ENCODE measurements at regions not wholly inside any gene's neighbourhood (a gene's known extent, or its start where the extent isn't known, plus 50 kb on each side); places are given as distances from the start of the nearest gene placed in this dataset.

DNA sequence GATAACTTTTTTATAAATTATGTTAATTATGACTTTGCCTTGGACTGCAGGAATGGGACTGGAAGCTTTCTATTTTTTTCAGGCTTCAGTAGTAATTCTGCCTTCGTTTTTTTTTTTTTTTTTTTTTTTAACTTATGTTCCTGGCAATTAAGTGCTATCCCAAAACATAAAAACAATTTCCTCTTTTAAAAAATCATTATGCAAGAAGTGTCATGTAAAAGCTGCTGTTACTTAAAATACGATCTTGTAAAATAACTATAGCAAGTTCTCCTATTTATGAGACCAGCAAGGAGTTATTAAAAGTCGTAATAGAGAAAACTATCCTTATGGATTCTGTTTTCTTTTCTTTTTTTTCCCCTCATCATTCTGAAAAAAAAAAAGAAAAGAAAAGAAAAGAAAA is 106.6 kb upstream of the FOXN2 start:
- DNase-seq (ENCODE audit: low read depth in 1 of 2, low spot score in 1 of 2) = no peak
- no peak for TF ChIP-seq JUND (IDR thresholded peaks at IDR 0.05; ENCODE audit: low read depth)
- in situ Hi-C loops (cut with HindIII; ENCODE audit: low pct_unique_long_range_greater_than_20kb, low sequenced_read_pairs) = no loop called here

DNA sequence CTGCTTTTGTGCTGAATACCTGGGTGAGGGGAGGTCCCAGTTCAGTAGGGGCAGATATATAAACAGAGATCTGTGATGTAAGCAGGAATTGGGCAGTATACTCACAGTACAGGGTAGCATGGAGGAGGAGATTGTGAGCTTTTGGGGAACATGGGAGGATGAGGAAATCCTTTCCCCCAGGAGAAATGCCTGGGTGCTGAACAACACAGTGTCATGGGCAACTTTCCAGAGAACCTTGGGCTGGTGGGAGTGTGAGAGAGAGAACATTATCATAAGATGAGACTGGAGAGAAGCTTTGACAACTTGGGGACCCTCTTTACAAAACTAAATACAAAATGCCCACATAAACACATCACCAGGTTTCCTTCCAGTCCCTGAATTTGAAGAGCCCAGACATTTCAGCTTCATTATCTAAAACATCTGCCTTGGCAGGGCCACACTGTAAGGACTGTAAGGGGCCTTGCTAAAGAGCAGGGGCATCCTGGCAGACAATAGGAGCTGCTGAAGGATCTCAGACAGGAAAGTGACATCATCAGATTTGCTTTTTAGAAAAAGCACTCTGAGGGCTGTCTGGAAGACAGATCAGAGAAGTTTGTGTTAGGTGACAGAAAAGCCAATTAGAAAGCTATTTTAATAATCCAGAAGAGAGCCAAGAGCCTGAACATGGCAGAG is 105.1 kb upstream of the FOXN2 start:
- TF ChIP-seq JUND (IDR thresholded peaks at IDR 0.05; ENCODE audit: low read depth) = no peak
- DNase-seq (ENCODE audit: low read depth in 1 of 2, low spot score in 1 of 2) = no peak
- in situ Hi-C loops (cut with HindIII; ENCODE audit: low pct_unique_long_range_greater_than_20kb, low sequenced_read_pairs) = no loop called here

DNA sequence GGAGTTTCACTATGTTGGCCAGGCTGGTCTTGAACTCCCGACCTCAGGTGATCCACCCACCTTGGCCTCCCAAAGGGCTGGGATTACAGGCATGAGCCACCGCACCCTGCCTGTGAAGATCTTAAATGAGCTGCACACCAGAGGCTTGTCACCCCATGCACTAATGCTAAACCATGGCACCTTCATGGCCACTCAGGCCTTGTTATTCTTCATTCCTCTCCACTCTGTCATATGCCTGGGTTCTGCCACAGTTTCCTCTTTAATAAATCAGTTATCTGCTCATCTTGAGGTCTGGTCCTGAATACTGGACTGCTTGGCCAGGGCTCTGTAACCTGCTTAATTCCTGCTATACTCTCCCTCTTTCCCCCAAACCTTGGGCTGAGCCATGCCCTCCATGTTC is 104.3 kb upstream of the FOXN2 start:
- in situ Hi-C loops (cut with HindIII; ENCODE audit: low pct_unique_long_range_greater_than_20kb, low sequenced_read_pairs) = no loop called here
- DNase-seq (ENCODE audit: low read depth in 1 of 2, low spot score in 1 of 2) = no peak
- TF ChIP-seq JUND (IDR thresholded peaks at IDR 0.05; ENCODE audit: low read depth) = no peak

DNA sequence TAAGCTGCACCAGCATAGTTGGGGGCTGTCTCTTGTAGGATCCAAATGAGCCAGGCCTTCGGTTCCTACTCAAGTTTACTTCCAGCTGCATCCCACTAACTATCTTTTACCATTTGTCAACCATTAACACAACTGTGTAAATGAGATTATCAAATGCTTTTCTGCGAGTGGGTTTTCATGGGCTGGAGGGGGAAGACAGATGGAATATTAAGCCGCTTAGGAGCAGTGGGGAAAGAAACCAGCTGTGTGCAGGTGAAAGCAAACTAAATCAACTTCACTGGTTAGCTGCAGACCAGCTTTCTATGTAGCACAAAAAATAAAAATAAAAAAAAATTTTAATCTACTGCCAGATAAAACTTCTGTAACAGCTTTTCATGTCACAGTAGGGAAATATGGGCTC is 100.8 kb upstream of the FOXN2 start:
- DNase-seq (ENCODE audit: low read depth in 1 of 2, low spot score in 1 of 2) = no peak
- TF ChIP-seq JUND (IDR thresholded peaks at IDR 0.05; ENCODE audit: low read depth) = no peak
- in situ Hi-C loops (cut with HindIII; ENCODE audit: low pct_unique_long_range_greater_than_20kb, low sequenced_read_pairs) = no loop called here

DNA sequence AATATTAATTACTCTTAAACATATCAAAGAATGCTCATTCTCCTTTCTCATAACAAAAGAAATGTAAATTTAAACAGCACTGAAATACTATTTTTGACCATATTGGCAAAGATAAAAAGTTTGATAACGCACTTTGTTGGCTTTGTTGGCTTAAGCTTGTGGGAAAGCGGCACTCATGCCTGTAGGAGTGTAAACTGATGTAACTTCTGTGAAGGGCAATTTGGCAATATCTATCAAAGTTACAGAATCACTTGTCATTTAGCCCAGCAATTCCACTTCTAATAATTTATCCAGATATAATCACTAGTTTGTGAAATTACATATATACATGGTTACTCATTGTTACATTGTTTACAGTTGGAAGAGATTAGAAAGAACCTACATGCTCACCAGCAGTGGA is 96.3 kb upstream of the FOXN2 start:
- no peak for DNase-seq (ENCODE audit: low read depth in 1 of 2, low spot score in 1 of 2)
- no peak for TF ChIP-seq JUND (IDR thresholded peaks at IDR 0.05; ENCODE audit: low read depth)
- in situ Hi-C loops (cut with HindIII; ENCODE audit: low pct_unique_long_range_greater_than_20kb, low sequenced_read_pairs) = no loop called here

DNA sequence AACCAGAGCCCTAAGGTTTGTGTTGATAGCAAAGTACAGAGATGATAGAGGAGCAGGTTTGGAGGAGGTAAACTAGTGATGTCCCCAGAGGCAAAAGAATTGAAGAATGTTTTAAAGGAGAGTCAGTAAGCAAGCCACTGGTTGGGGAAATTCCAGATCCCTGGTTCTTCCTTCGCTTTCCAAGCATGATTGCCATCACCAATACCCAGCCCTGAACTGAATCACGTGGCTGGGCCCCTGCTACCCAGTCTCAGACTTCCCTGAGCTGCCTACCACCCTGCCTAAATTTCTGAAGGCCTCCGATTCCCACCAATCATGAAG is 95.3 kb upstream of the FOXN2 start:
- DNase-seq (ENCODE audit: low read depth in 1 of 2, low spot score in 1 of 2) = no peak
- in situ Hi-C loops (cut with HindIII; ENCODE audit: low pct_unique_long_range_greater_than_20kb, low sequenced_read_pairs) = no loop called here
- no peak for TF ChIP-seq JUND (IDR thresholded peaks at IDR 0.05; ENCODE audit: low read depth)

DNA sequence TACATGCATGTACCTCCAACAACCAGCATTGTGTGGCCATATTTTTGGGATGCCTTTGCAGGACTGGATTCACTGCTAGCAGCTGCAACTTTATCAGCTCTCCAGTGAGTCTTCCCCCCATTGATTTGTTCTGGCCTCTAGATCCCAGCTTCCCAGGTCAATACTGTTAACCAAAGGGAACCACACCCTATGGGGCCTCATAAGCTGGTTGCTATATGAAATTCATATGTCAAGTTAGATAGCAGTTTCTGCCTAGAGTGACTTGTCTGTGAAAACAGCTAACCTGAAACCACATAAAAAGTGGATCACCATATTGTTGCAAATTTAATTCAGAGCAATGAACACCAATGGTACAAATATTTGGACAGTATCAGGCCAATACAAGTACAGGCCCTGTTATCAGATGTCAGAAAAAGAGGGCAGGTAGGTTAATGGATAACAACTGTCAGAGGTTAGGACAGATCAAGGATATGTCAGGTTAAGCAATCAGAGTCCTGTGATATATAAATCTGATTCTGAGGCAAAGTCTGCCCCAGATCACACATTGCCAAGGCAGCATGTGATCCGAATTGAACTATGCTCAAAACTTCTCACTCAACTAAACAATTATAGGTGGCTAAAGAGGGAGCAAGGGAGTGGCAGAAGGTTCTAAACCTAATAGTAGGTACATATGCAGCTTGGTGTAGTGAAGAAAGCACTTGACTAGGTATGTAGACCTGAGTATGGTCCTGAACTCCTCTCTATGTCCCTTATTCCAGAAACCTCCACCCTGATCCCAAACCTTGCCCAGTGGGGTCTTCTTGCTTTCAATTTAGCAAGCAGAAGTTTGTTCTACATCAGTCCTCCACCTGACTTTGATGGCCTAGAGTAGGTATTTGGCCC is 94.7 kb upstream of the FOXN2 start:
- no peak for DNase-seq (ENCODE audit: low read depth in 1 of 2, low spot score in 1 of 2)
- in situ Hi-C loops (cut with HindIII; ENCODE audit: low pct_unique_long_range_greater_than_20kb, low sequenced_read_pairs) = no loop called here
- no peak for TF ChIP-seq JUND (IDR thresholded peaks at IDR 0.05; ENCODE audit: low read depth)

DNA sequence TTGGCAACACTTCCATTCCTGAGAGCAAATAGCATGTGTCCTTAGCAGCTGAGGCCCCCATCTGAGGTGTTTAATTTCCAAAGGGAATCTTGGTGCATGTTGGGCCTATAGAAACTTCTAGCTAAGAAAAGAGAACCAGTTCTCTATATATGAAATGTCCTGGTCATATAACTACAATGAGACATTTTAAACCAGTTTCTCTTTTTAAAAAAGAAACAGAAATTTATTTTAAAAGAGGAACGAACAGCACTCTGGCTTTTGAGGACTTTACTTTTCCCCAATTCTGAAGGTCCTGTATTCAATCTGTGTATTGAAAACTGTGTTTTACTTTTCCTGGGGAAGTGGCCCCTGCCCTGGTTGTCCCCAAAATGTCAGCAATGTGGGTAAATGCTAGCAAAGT is 94.0 kb upstream of the FOXN2 start:
- DNase-seq (ENCODE audit: low read depth in 1 of 2, low spot score in 1 of 2) = no peak
- in situ Hi-C loops (cut with HindIII; ENCODE audit: low pct_unique_long_range_greater_than_20kb, low sequenced_read_pairs) = no loop called here
- no peak for TF ChIP-seq JUND (IDR thresholded peaks at IDR 0.05; ENCODE audit: low read depth)

DNA sequence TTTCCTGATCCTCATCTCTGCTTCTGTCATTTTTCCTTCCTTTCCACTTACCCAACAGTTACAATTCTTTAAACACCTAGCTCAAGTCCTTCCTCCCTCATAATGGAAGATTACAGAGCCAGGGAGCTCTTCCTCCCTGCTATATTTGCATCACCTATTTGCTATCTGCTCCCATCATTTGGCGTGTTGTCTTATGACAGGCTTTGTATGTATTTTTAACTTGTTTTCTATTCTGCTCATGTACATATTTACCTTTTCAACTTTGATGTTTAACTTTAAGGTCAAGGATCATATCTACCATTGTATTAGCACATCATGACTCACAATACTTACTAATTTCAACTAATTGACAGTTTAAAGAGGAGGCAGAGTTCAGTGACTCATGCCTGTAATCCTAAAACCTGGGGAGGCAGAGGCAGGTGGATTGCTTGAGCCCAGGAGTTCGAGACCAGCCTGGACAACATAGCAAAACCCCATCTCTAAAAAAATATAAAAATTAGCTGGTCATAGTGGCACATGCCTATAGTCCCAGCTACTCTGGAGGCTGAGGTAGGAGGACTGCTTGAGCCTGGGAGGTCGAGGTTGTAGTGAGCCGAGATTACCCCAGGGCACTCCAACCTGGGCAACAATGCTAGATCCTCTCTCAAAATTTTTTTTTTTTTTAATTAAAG is 92.5 kb upstream of the FOXN2 start:
- DNase-seq (ENCODE audit: low read depth in 1 of 2, low spot score in 1 of 2) = peak in 1 of 2 experiments; percentile 49
- in situ Hi-C loops (cut with HindIII; ENCODE audit: low pct_unique_long_range_greater_than_20kb, low sequenced_read_pairs) = no loop called here
- TF ChIP-seq JUND (IDR thresholded peaks at IDR 0.05; ENCODE audit: low read depth) = no peak

DNA sequence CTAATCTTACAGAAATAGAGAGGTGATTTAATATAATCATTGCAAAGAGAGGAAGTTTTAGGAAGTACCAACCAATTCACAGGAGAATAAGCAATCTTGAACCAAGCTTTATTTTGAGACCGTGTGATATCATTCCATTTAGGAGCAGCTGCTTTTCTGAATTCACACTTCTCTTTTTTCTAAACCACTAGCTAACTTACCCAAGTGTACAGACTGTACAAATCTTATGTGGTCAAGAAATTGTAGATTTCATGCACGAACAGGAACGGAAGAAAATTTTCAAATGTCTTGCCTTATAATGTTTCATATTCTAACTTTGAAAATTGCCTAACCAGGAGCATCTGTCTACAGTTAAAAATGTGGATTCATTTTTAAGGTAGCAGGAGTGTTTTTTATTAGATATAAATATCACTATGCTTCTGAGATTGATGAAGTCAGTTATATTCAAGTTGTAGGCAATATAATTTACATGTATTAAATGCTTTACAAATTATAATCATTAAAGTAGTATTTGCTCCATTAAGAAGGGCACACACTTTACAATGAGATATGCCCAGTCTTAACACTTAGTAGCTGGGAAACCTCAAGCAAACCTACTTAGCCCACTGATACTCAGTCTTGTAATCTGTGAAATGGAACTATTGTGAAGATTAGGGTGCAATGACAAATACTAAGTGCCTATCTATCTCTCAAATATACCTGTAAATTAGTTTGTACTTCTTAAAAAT is 86.7 kb upstream of the FOXN2 start:
- no peak for TF ChIP-seq JUND (IDR thresholded peaks at IDR 0.05; ENCODE audit: low read depth)
- in situ Hi-C loops (cut with HindIII; ENCODE audit: low pct_unique_long_range_greater_than_20kb, low sequenced_read_pairs) = no loop called here
- no peak for DNase-seq (ENCODE audit: low read depth in 1 of 2, low spot score in 1 of 2)

DNA sequence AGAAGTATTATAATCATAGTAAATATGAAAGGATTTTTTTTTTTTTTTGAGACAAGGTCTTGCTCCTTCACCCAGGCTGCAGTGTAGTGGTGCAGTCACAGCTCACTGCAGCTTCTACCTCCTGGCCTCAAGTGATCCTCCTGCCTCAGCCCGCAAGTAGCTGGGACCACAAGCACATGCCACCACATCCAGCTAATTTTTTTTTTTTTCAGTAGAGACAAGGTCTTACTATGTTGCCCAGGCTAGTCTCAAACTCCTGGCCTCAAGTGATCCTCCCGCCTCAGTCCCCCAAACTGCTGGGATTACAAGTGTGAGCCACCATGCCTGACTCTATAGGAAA is 86.2 kb upstream of the FOXN2 start:
- no peak for TF ChIP-seq JUND (IDR thresholded peaks at IDR 0.05; ENCODE audit: low read depth)
- no peak for DNase-seq (ENCODE audit: low read depth in 1 of 2, low spot score in 1 of 2)
- in situ Hi-C loops (cut with HindIII; ENCODE audit: low pct_unique_long_range_greater_than_20kb, low sequenced_read_pairs) = no loop called here

DNA sequence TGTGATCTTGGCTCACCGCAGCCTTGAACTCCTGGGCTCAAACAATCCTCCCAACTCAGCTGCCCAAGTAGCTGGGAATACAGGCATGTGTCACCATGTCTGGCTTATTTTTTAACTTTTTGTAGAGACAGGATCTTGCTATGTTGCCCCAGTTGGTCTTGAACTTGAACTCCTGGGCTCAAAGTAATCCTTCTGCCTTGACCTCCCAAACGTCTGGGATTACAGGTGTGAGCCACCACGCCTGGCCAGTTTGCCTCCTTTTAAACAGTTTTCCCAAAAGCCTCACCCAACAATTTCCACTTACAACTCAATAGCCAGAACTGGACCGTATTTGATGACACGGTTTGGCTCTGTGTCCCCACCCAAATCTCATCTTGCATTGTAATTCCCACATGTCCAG is 85.4 kb upstream of the FOXN2 start:
- in situ Hi-C loops (cut with HindIII; ENCODE audit: low pct_unique_long_range_greater_than_20kb, low sequenced_read_pairs) = no loop called here
- no peak for TF ChIP-seq JUND (IDR thresholded peaks at IDR 0.05; ENCODE audit: low read depth)
- no peak for DNase-seq (ENCODE audit: low read depth in 1 of 2, low spot score in 1 of 2)

DNA sequence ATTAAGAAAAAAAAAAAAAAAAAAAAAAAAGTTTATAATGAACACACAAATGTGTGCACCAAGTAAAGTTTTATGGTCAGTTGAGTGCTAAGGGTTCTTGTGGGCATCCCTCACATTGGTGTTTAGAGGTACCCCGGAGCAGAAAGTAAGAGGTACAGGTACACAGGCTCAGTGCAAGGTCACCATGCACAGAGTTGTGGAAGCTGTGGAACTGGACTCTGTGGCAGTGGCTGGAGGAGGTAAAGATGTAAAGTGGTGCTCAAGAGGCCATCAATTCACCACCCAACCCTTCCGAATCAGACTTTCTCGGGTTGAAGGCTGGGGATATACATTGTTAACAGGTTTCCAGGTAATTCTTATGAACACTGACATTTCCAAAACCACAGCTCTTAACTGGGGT is 83.6 kb upstream of the FOXN2 start:
- TF ChIP-seq JUND (IDR thresholded peaks at IDR 0.05; ENCODE audit: low read depth) = no peak
- in situ Hi-C loops (cut with HindIII; ENCODE audit: low pct_unique_long_range_greater_than_20kb, low sequenced_read_pairs) = no loop called here
- no peak for DNase-seq (ENCODE audit: low read depth in 1 of 2, low spot score in 1 of 2)
